Vagina (tissue), 2 donors: ENCODE measurements at regions not wholly inside any gene's neighbourhood (a gene's known extent, or its start where the extent isn't known, plus 50 kb on each side); places are given as distances from the start of the nearest gene placed in this dataset.

Experiments
- POLR2A ChIP-seq, 2 donors: fragments of 450-650 bp; IDR thresholded peaks; one replicate each; pipeline ENCODE4 v1.6.1; 2017; ENCODE audit warnings: antibody characterized with exemption in 2 of 2, mild to moderate bottlenecking in 2 of 2, moderate library complexity in 2 of 2
- POLR2AphosphoS5 ChIP-seq, 2 donors: sonication (generic); formaldehyde crosslinking; IDR thresholded peaks; one replicate each; pipeline ENCODE4 v1.9.0; 2017; ENCODE audit warnings: antibody characterized with exemption in 2 of 2, mild to moderate bottlenecking in 2 of 2, low read depth in 1 of 2; ENCODE audit not compliant: insufficient read depth in 1 of 2
- TF ChIP-seq, protein P1 (sequence below), 3 experiments: fragments of 450-650 bp in 2 of 3; fragments of 200-600 bp in 1 of 3; sonication (generic) in 1 of 3; IDR thresholded peaks; one replicate each; pipeline ENCODE4 v1.5.1; 2017 to 2019; ENCODE audit warnings: antibody characterized with exemption in 3 of 3, mild to moderate bottlenecking in 2 of 3, moderate library complexity in 2 of 3

DNA sequence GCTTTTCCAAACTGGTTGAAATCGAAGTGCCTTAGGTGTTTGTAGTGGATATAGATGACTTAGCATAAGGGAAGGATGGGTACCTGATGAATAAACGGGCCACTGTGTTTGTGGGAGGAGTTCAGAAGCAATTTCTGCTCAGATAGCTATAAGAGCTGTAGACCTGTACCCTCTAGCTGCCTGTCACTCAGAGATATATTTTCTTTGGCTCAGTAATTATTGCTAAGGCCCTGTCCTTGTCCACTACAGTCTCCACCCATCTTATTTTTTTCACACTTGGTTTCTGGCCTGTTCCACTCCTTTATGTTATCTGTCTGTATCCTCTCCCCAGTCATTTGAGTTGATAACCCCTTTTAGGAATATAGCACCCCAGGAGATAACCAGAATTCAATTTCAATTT lies 74.8 kb upstream of the RMST start:
- TF ChIP-seq POLR2A (IDR thresholded peaks at IDR 0.05): no peak
- TF ChIP-seq, protein P1, sequence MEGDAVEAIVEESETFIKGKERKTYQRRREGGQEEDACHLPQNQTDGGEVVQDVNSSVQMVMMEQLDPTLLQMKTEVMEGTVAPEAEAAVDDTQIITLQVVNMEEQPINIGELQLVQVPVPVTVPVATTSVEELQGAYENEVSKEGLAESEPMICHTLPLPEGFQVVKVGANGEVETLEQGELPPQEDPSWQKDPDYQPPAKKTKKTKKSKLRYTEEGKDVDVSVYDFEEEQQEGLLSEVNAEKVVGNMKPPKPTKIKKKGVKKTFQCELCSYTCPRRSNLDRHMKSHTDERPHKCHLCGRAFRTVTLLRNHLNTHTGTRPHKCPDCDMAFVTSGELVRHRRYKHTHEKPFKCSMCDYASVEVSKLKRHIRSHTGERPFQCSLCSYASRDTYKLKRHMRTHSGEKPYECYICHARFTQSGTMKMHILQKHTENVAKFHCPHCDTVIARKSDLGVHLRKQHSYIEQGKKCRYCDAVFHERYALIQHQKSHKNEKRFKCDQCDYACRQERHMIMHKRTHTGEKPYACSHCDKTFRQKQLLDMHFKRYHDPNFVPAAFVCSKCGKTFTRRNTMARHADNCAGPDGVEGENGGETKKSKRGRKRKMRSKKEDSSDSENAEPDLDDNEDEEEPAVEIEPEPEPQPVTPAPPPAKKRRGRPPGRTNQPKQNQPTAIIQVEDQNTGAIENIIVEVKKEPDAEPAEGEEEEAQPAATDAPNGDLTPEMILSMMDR (IDR thresholded peaks at IDR 0.05): no peak
- TF ChIP-seq POLR2AphosphoS5 (IDR thresholded peaks at IDR 0.05; ENCODE audit: insufficient read depth in 1 of 2, low read depth in 1 of 2): no peak
